ENCODE measurements at regions not wholly inside any gene's neighbourhood (a gene's known extent, or its start where the extent isn't known, plus 50 kb on each side); places are given as distances from the start of the nearest gene placed in this dataset.

- no peak for TF ChIP-seq POLR2A (IDR thresholded peaks at IDR 0.05)
- TF ChIP-seq, protein P1, sequence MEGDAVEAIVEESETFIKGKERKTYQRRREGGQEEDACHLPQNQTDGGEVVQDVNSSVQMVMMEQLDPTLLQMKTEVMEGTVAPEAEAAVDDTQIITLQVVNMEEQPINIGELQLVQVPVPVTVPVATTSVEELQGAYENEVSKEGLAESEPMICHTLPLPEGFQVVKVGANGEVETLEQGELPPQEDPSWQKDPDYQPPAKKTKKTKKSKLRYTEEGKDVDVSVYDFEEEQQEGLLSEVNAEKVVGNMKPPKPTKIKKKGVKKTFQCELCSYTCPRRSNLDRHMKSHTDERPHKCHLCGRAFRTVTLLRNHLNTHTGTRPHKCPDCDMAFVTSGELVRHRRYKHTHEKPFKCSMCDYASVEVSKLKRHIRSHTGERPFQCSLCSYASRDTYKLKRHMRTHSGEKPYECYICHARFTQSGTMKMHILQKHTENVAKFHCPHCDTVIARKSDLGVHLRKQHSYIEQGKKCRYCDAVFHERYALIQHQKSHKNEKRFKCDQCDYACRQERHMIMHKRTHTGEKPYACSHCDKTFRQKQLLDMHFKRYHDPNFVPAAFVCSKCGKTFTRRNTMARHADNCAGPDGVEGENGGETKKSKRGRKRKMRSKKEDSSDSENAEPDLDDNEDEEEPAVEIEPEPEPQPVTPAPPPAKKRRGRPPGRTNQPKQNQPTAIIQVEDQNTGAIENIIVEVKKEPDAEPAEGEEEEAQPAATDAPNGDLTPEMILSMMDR (IDR thresholded peaks at IDR 0.05), result no peak
Measured at GRCh38 chr1:165143437-165144065, 213.0 kb downstream of the LMX1A start.

Measured in lower leg skin (tissue), 3 donors.